GM23248 (cell line): ENCODE measurements at regions not wholly inside any gene's neighbourhood (a gene's known extent, or its start where the extent isn't known, plus 50 kb on each side); places are given as distances from the start of the nearest gene placed in this dataset.

Experiments used
- DNase-seq: peaks from one replicate; pipeline ENCODE4 v3.0.0-alpha.2; 2015
- H2AFZ ChIP-seq: fragments of 200-600 bp; sonication (generic); 2 replicates; pipeline ENCODE4 v1.6.1; 2016; ENCODE audit warnings: antibody characterized with exemption
- H3F3A ChIP-seq: fragments of 200-600 bp; sonication (generic); 2 replicates; pipeline ENCODE4 v1.6.1; 2016; ENCODE audit warnings: mild to moderate bottlenecking, antibody characterized with exemption, mixed run types; ENCODE audit not compliant: insufficient read depth
- H3K27ac ChIP-seq: fragments of 200-600 bp; sonication (generic); 2 replicates; pipeline ENCODE4 v1.5.1; 2016; ENCODE audit warnings: mild to moderate bottlenecking
- H3K27me3 ChIP-seq: fragments of 200-600 bp; sonication (generic); replicated peaks from 2 replicates; pipeline ENCODE4 v1.6.1; 2016; ENCODE audit warnings: mild to moderate bottlenecking; ENCODE audit not compliant: insufficient read depth
- H3K36me3 ChIP-seq: fragments of 200-600 bp; sonication (generic); 2 replicates; pipeline ENCODE4 v1.6.1; 2016; ENCODE audit warnings: low read depth, mild to moderate bottlenecking
- H3K4me1 ChIP-seq: fragments of 200-600 bp; sonication (generic); 2 replicates; pipeline ENCODE4 v1.6.1; 2016; ENCODE audit warnings: mild to moderate bottlenecking; ENCODE audit not compliant: insufficient read depth
- H3K4me2 ChIP-seq: fragments of 200-600 bp; sonication (generic); one replicate; pipeline ENCODE4 v1.6.1; 2016; ENCODE audit warnings: mild to moderate bottlenecking; ENCODE audit not compliant: unreplicated experiment
- H3K4me3 ChIP-seq: fragments of 200-600 bp; sonication (generic); 2 replicates; pipeline ENCODE4 v1.5.1; 2016; ENCODE audit warnings: mild to moderate bottlenecking
- H3K79me2 ChIP-seq: fragments of 200-600 bp; sonication (generic); 2 replicates; pipeline ENCODE4 v1.6.1; 2016; ENCODE audit warnings: mild to moderate bottlenecking; ENCODE audit not compliant: insufficient read depth
- H3K9ac ChIP-seq: fragments of 200-600 bp; sonication (generic); 2 replicates; pipeline ENCODE4 v1.6.1; 2016; ENCODE audit warnings: mild to moderate bottlenecking
- H3K9me2 ChIP-seq: fragments of 200-600 bp; sonication (generic); 2 replicates; pipeline ENCODE4 v1.6.1; 2016; ENCODE audit warnings: mixed run types, mild to moderate bottlenecking, moderate library complexity; ENCODE audit not compliant: insufficient read depth
- H3K9me3 ChIP-seq: fragments of 200-600 bp; sonication (generic); one replicate; pipeline ENCODE4 v1.6.1; 2017; ENCODE audit warnings: low read depth
- H4K20me1 ChIP-seq: fragments of 200-600 bp; sonication (generic); 2 replicates; pipeline ENCODE4 v1.6.0; 2016; ENCODE audit not compliant: insufficient read depth
- EZH2 ChIP-seq: fragments of 200-600 bp; sonication (generic); IDR thresholded peaks from 2 replicates; pipeline ENCODE4 v1.6.1; 2018; ENCODE audit warnings: antibody characterized with exemption, mild to moderate bottlenecking; ENCODE audit not compliant: insufficient read depth, poor library complexity, severe bottlenecking
- EZH2phosphoT487 ChIP-seq: fragments of 200-600 bp; sonication (generic); IDR thresholded peaks from 2 replicates; pipeline ENCODE4 v1.6.1; 2018; ENCODE audit warnings: antibody characterized with exemption, moderate library complexity, mild to moderate bottlenecking, low read depth; ENCODE audit not compliant: insufficient read depth
- WGBS, 2 experiments: methylation state at CpG; one replicate each; pipeline ENCODE4 v1.1.6; 2015 to 2017; ENCODE audit warnings: low lambda C conversion rate in 2 of 2, low coverage in 1 of 2; ENCODE audit errors: missing lambda C conversion rate in 2 of 2; 5-methylcytosine and 5-hydroxymethylcytosine counted together
- in situ Hi-C: fragments of 300-500 bp; cut with MboI; formaldehyde crosslinking; loops from 2 replicates; pipeline ENCODE4 v1.15.0; 2020

- H4K20me1 ChIP-seq = no peaks in the 10 kb centered on the region
- no peaks in the 10 kb centered on the region for H3K27me3 ChIP-seq
- no peaks in the 10 kb centered on the region for H3K79me2 ChIP-seq
- 91 to 99% methylated on average over 6 of the region's 6 CpGs for WGBS, 2 experiments
- no peak overlapping the region for H3K9ac ChIP-seq
- H3K4me2 ChIP-seq = no peak overlapping the region
- no peak for TF ChIP-seq EZH2
- H3F3A ChIP-seq = no peaks in the 10 kb centered on the region
- H3K4me3 ChIP-seq = no peak overlapping the region
- no peak overlapping the region for H3K27ac ChIP-seq
- no peak for DNase-seq
- H2AFZ ChIP-seq = no peak overlapping the region
- no peaks in the 10 kb centered on the region for H3K9me2 ChIP-seq
- H3K4me1 ChIP-seq = peaks cover 5% of the 10 kb centered on the region; the same call in 1 of the 2 replicates
- no peaks in the 10 kb centered on the region for H3K36me3 ChIP-seq
- in situ Hi-C loops = no loop called here
- H3K9me3 ChIP-seq = no peaks in the 10 kb centered on the region
Observed at GRCh38 chr5:173532689-173533250, 83.7 kb downstream of the BOD1 start.

- H4K20me1 ChIP-seq = no peaks in the 10 kb centered on the region
- DNase-seq = no peak
- H3K9me2 ChIP-seq = no peaks in the 10 kb centered on the region
- no peaks in the 10 kb centered on the region for H3F3A ChIP-seq
- no peaks in the 10 kb centered on the region for H3K79me2 ChIP-seq
- peaks cover 5% of the 10 kb centered on the region; the same call in 1 of the 2 replicates for H3K4me1 ChIP-seq
- no peaks in the 10 kb centered on the region for H3K36me3 ChIP-seq
- no peaks in the 10 kb centered on the region for H3K9me3 ChIP-seq
- H3K27ac ChIP-seq = no peak overlapping the region
- no peak overlapping the region for H3K4me2 ChIP-seq
- no peak overlapping the region for H3K4me3 ChIP-seq
- peak overlapping the region; percentile 10; the same call in 1 of the 2 replicates for H2AFZ ChIP-seq
- 43 to 55% methylated on average over 9 of the region's 9 CpGs for WGBS, 2 experiments
- H3K27me3 ChIP-seq = no peaks in the 10 kb centered on the region
- no peak overlapping the region for H3K9ac ChIP-seq
- TF ChIP-seq EZH2 (no peak), EZH2phosphoT487 (no peak)
- in situ Hi-C loops = no loop called here
Observed at GRCh38 chr5:173531863-173532262, 84.6 kb downstream of the BOD1 start.

- no peak for TF ChIP-seq EZH2phosphoT487
- no peak for TF ChIP-seq EZH2
- Histone ChIP-seq H3K4me2 (no peak overlapping the region), H3K27ac (no peak overlapping the region), H3K4me3 (no peak overlapping the region), H3K36me3 (no peaks in the 10 kb centered on the region), H3K27me3 (no peaks in the 10 kb centered on the region), H3K4me1 (peaks cover 5% of the 10 kb centered on the region; the same call in 1 of the 2 replicates), H3K9me3 (no peaks in the 10 kb centered on the region), H4K20me1 (no peaks in the 10 kb centered on the region), H3K9me2 (no peaks in the 10 kb centered on the region), H3F3A (no peaks in the 10 kb centered on the region), H3K9ac (no peak overlapping the region), H2AFZ (no peak overlapping the region), H3K79me2 (no peaks in the 10 kb centered on the region)
- 90 to 92% methylated on average over 4 of the region's 4 CpGs for WGBS, 2 experiments
- no peak for DNase-seq
- in situ Hi-C loops = no loop called here
Observed at GRCh38 chr5:173530547-173530946, 85.9 kb downstream of the BOD1 start.

GRCh38 chr5:173529861-173530260, 86.6 kb downstream of the BOD1 start:
- TF ChIP-seq EZH2phosphoT487 = no peak
- no peak for TF ChIP-seq EZH2
- no peaks in the 10 kb centered on the region for H3F3A ChIP-seq
- no peaks in the 10 kb centered on the region for H3K79me2 ChIP-seq
- H4K20me1 ChIP-seq = no peaks in the 10 kb centered on the region
- no peak overlapping the region for H3K9ac ChIP-seq
- in situ Hi-C loops = no loop called here
- 86 to 95% methylated on average over 3 of the region's 3 CpGs for WGBS, 2 experiments
- H3K9me3 ChIP-seq = no peaks in the 10 kb centered on the region
- no peak for DNase-seq
- peaks cover 5% of the 10 kb centered on the region; the same call in 1 of the 2 replicates for H3K4me1 ChIP-seq
- no peak overlapping the region for H2AFZ ChIP-seq
- no peak overlapping the region for H3K4me3 ChIP-seq
- no peaks in the 10 kb centered on the region for H3K36me3 ChIP-seq
- no peak overlapping the region for H3K27ac ChIP-seq
- H3K27me3 ChIP-seq = no peaks in the 10 kb centered on the region
- no peak overlapping the region for H3K4me2 ChIP-seq
- no peaks in the 10 kb centered on the region for H3K9me2 ChIP-seq

GRCh38 chr5:173527671-173528070, 88.8 kb downstream of the BOD1 start:
- H3K4me3 ChIP-seq = no peak overlapping the region
- H2AFZ ChIP-seq = no peak overlapping the region
- WGBS, 2 experiments = 87 to 91% methylated on average over 8 of the region's 9 CpGs
- H3K27ac ChIP-seq = no peak overlapping the region
- H3F3A ChIP-seq = no peaks in the 10 kb centered on the region
- no peaks in the 10 kb centered on the region for H4K20me1 ChIP-seq
- no peaks in the 10 kb centered on the region for H3K27me3 ChIP-seq
- H3K79me2 ChIP-seq = no peaks in the 10 kb centered on the region
- H3K9me2 ChIP-seq = no peaks in the 10 kb centered on the region
- in situ Hi-C loops = no loop called here
- H3K9ac ChIP-seq = no peak overlapping the region
- no peaks in the 10 kb centered on the region for H3K36me3 ChIP-seq
- no peaks in the 10 kb centered on the region for H3K9me3 ChIP-seq
- no peak overlapping the region for H3K4me2 ChIP-seq
- no peak for TF ChIP-seq EZH2
- TF ChIP-seq EZH2phosphoT487 = no peak
- DNase-seq = no peak
- H3K4me1 ChIP-seq = peaks cover 5% of the 10 kb centered on the region; the same call in 1 of the 2 replicates
